ENCODE measurements at regions not wholly inside any gene's neighbourhood (a gene's known extent, or its start where the extent isn't known, plus 50 kb on each side); places are given as distances from the start of the nearest gene placed in this dataset.

- Histone ChIP-seq H4K20me1 (replicated peaks; ENCODE audit: control insufficient read depth, insufficient read depth, low read length) (no peaks in the 10 kb centered on the region), H2AFZ (ENCODE audit: low read depth, low read length) (no peak overlapping the region), H3K27ac (ENCODE audit: extremely low read depth, low read depth, low read length) (no peak overlapping the region), H3K9ac (ENCODE audit: insufficient read depth in 1 of 2, low read depth in 2 of 2, low read length in 2 of 2) (no peak overlapping the region), H3K36me3 (ENCODE audit: control insufficient read depth, insufficient read depth, low read length) (no peaks in the 10 kb centered on the region), H3K27me3 (ENCODE audit: control insufficient read depth in 2 of 2, insufficient read depth in 2 of 2, low read length in 2 of 2) (peaks cover 0 to 8% of the 10 kb centered on the region in 2 experiments; a peak in 1 of 5 replicates), H3K79me2 (ENCODE audit: control insufficient read depth, insufficient read depth, low read length) (no peaks in the 10 kb centered on the region), H3K4me1 (replicated peaks in 1 of 2; ENCODE audit: control insufficient read depth in 2 of 2, insufficient read depth in 2 of 2, low read length in 2 of 2) (no peaks in the 10 kb centered on the region), H3K9me3 (replicated peaks; ENCODE audit: control insufficient read depth, insufficient read depth, low read depth, low read length) (no peaks in the 10 kb centered on the region), H3K9me1 (ENCODE audit: control insufficient read depth, insufficient read depth, low read length) (no peaks in the 10 kb centered on the region), H3K4me2 (ENCODE audit: insufficient read depth, low read length) (no peak overlapping the region), H3K4me3 (no peak overlapping the region)
- in situ Hi-C loops (cut with MboI), result no loop called here
- POLR2A ChIA-PET, result no interaction called here
- no peak for DNase-seq (ENCODE audit: extremely low read depth in 1 of 4, low spot score in 3 of 4)
- FAIRE-seq, result no peak
- intact Hi-C loops (cut with micrococcal nuclease), result no loop called here
- TF ChIP-seq SNIP1 (IDR thresholded peaks at IDR 0.05; ENCODE audit: low read depth) (no peak), ETV6 (IDR thresholded peaks at IDR 0.05; ENCODE audit: borderline replicate concordance in 1 of 2, low read depth in 2 of 2, low read length in 1 of 2) (no peak), ETV6 (CRISPR knock-in tag; IDR thresholded peaks at IDR 0.05; ENCODE audit: borderline replicate concordance) (no peak), FOXA1 (IDR thresholded peaks at IDR 0.05; ENCODE audit: borderline replicate concordance) (no peak), TSHZ1 (CRISPR knock-in tag; IDR thresholded peaks at IDR 0.05) (no peak), SIRT6 (IDR thresholded peaks at IDR 0.05; ENCODE audit: low read depth, low read length) (no peak), HDAC3 (IDR thresholded peaks at IDR 0.05; ENCODE audit: borderline replicate concordance, partially characterized antibody) (no peak), JUND (IDR thresholded peaks at IDR 0.05; ENCODE audit: borderline replicate concordance, low read depth, low read length) (no peak), JUND (tag; IDR thresholded peaks at IDR 0.05; ENCODE audit: borderline replicate concordance, low read depth, low read length) (no peak), ELF4 (CRISPR knock-in tag; IDR thresholded peaks at IDR 0.05) (no peak), CBX5 (IDR thresholded peaks at IDR 0.05; ENCODE audit: borderline replicate concordance, low read depth) (no peak), ZBED1 (IDR thresholded peaks at IDR 0.05) (no peak)
- CTCF ChIA-PET (ENCODE audit: low intra/inter-chr PET ratio), result no interaction called here
- 0% methylated on average over 3 of the region's 3 CpGs for WGBS (ENCODE audit: insufficient coverage, low coverage, missing lambda C conversion rate)
- no peak for ATAC-seq
- no TSS peak for BruUV-seq (replicated peaks)
Observed at GRCh38 chr2:129067953-129068352, 749.3 kb upstream of the HS6ST1 start.
